Activated CD4-positive, alpha-beta T cell treated with anti-CD3 and anti-CD28 coated beads, Interleukin-2, amount 10 ng/mL, durations not matched to agents 7 days and 5 days (primary cell): ENCODE measurements at regions not wholly inside any gene's neighbourhood (a gene's known extent, or its start where the extent isn't known, plus 50 kb on each side); places are given as distances from the start of the nearest gene placed in this dataset.

Source experiments
- CTCF ChIA-PET: fragments of 350-600 bp; sonication (Branson Sonifier 250); formaldehyde crosslinking; loops from one replicate; lab custom pipeline; 2021; ENCODE audit warnings: antibody characterized with exemption; lab: Charles Lee
- POLR2A ChIA-PET: fragments of 350-600 bp; sonication (Branson Sonifier 250); formaldehyde crosslinking; loops from one replicate; lab custom pipeline; 2021; ENCODE audit warnings: antibody characterized with exemption; lab: Charles Lee
- DNase-seq: peaks from one replicate; pipeline ENCODE4 v3.0.0-alpha.2; 2020
- H3K27ac Mint-ChIP-seq: one replicate; pipeline ENCODE4 v1.8.0; 2021; ENCODE audit warnings: mild to moderate bottlenecking, moderate library complexity, mixed read lengths
- H3K27me3 Mint-ChIP-seq: one replicate; pipeline ENCODE4 v1.8.0; 2021; ENCODE audit warnings: mixed read lengths
- H3K36me3 Mint-ChIP-seq: one replicate; pipeline ENCODE4 v1.8.0; 2021; ENCODE audit warnings: low read depth, mixed read lengths
- H3K4me1 Mint-ChIP-seq: one replicate; pipeline ENCODE4 v1.8.0; 2021; ENCODE audit warnings: mixed read lengths
- H3K4me3 Mint-ChIP-seq: one replicate; pipeline ENCODE4 v1.8.0; 2021; ENCODE audit warnings: mild to moderate bottlenecking, moderate library complexity, mixed read lengths
- H3K9me3 Mint-ChIP-seq: one replicate; pipeline ENCODE4 v1.8.0; 2021; ENCODE audit warnings: mixed read lengths

- Mint-ChIP-seq H3K4me3 (no peak overlapping the region), H3K36me3 (no peaks in the 10 kb centered on the region), H3K9me3 (no peaks in the 10 kb centered on the region), H3K4me1 (peaks cover 5% of the 10 kb centered on the region), H3K27ac (no peak overlapping the region), H3K27me3 (peaks cover under 1% of the 10 kb centered on the region)
- no peak for DNase-seq
- CTCF ChIA-PET, result no interaction called here
- POLR2A ChIA-PET, result no interaction called here
These were observed 55.6 kb upstream of the SSX2IP start for GRCh38 chr1:84745857-84746256.

GRCh38 chr1:84743896-84744295 is 53.6 kb upstream of the SSX2IP start:
- ChIA-PET POLR2A (no interaction called here), CTCF (interaction anchor here (1.3 kb wide), 2 partner anchors 10 to 38 kb away, joined by 3 to 4 read pairs; no protein-coding TSS in a partner anchor)

GRCh38 chr1:84742653-84743052 is 52.4 kb upstream of the SSX2IP start:
- no peak overlapping the region for H3K27ac Mint-ChIP-seq
- CTCF ChIA-PET, result interaction anchor here (1.3 kb wide), 1 partner anchor 11 kb away, joined by 4 read pairs; no protein-coding TSS in a partner anchor
- POLR2A ChIA-PET, result no interaction called here
- no peaks in the 10 kb centered on the region for H3K36me3 Mint-ChIP-seq
- no peaks in the 10 kb centered on the region for H3K9me3 Mint-ChIP-seq
- no peak overlapping the region for H3K4me3 Mint-ChIP-seq
- H3K4me1 Mint-ChIP-seq, result peaks cover 3% of the 10 kb centered on the region
- H3K27me3 Mint-ChIP-seq, result no peaks in the 10 kb centered on the region
- no peak for DNase-seq

More at GRCh38 chr1:84743896-84744295, 53.6 kb upstream of the SSX2IP start:
- H3K36me3 Mint-ChIP-seq, result no peaks in the 10 kb centered on the region
- DNase-seq, result no peak
- no peaks in the 10 kb centered on the region for H3K9me3 Mint-ChIP-seq
- no peaks in the 10 kb centered on the region for H3K27me3 Mint-ChIP-seq
- no peak overlapping the region for H3K27ac Mint-ChIP-seq
- H3K4me3 Mint-ChIP-seq, result no peak overlapping the region
- peaks cover 3% of the 10 kb centered on the region for H3K4me1 Mint-ChIP-seq

- CTCF ChIA-PET, result interaction anchor here (0.8 to 2.5 kb wide), 4 partner anchors 8 to 298 kb away, joined by 3 to 9 read pairs (median 4); no protein-coding TSS in a partner anchor
- Mint-ChIP-seq H3K36me3 (no peaks in the 10 kb centered on the region), H3K9me3 (no peaks in the 10 kb centered on the region), H3K27me3 (peaks cover 12% of the 10 kb centered on the region), H3K4me1 (peaks cover 3% of the 10 kb centered on the region), H3K4me3 (no peak overlapping the region), H3K27ac (no peak overlapping the region)
- POLR2A ChIA-PET, result no interaction called here
- no peak for DNase-seq
These were observed 49.9 kb upstream of the SSX2IP start for GRCh38 chr1:84740050-84740714.
